SK-N-SH treated with all-trans-retinoic acid at 6 μM for 48 hours (cell line): ENCODE measurements at regions not wholly inside any gene's neighbourhood (a gene's known extent, or its start where the extent isn't known, plus 50 kb on each side); places are given as distances from the start of the nearest gene placed in this dataset.

Experiments used
- ARNTL ChIP-seq: fragments of 450-650 bp; formaldehyde crosslinking; IDR thresholded peaks from 2 replicates; pipeline ENCODE4 v1.5.0; 2020; ENCODE audit warnings: low read depth, mild to moderate bottlenecking, moderate library complexity, borderline replicate concordance
- CREB5 ChIP-seq: fragments of 250-450 bp; sonication (Bioruptor Pico); IDR thresholded peaks from 2 replicates; pipeline ENCODE4 v1.5.1; 2020; ENCODE audit warnings: low read depth, mild to moderate bottlenecking, moderate library complexity
- CSRNP3 ChIP-seq: fragments of 250-450 bp; sonication (Bioruptor Pico); IDR thresholded peaks from 2 replicates; pipeline ENCODE4 v1.5.1; 2021; ENCODE audit warnings: mild to moderate bottlenecking, moderate library complexity
- GLIS3 ChIP-seq: fragments of 250-450 bp; sonication (Bioruptor Pico); IDR thresholded peaks from 2 replicates; pipeline ENCODE4 v1.5.0; 2020; ENCODE audit warnings: mild to moderate bottlenecking, moderate library complexity
- OSR1 ChIP-seq: fragments of 250-450 bp; sonication (Bioruptor Pico); IDR thresholded peaks from 2 replicates; pipeline ENCODE4 v1.8.0; 2022; ENCODE audit warnings: moderate library complexity, mild to moderate bottlenecking, inconsistent platforms
- PATZ1 ChIP-seq: fragments of 250-450 bp; sonication (Bioruptor Pico); IDR thresholded peaks from 2 replicates; pipeline ENCODE4 v1.8.0; 2020; ENCODE audit warnings: mild to moderate bottlenecking, moderate library complexity, borderline replicate concordance
- PPARA ChIP-seq: fragments of 250-450 bp; sonication (Bioruptor Pico); IDR thresholded peaks from 2 replicates; pipeline ENCODE4 v1.5.0; 2020; ENCODE audit warnings: mild to moderate bottlenecking, borderline replicate concordance
- RARB ChIP-seq: fragments of 250-450 bp; sonication (Bioruptor Pico); IDR thresholded peaks from 2 replicates; pipeline ENCODE4 v1.8.0; 2021; ENCODE audit warnings: mild to moderate bottlenecking, moderate library complexity
- TCF4 ChIP-seq: fragments of 250-450 bp; sonication (Bioruptor Pico); IDR thresholded peaks from 2 replicates; pipeline ENCODE4 v1.8.0; 2021; ENCODE audit warnings: mild to moderate bottlenecking, moderate library complexity, borderline replicate concordance
- TSHZ2 ChIP-seq: fragments of 250-450 bp; sonication (Bioruptor Pico); IDR thresholded peaks from 2 replicates; pipeline ENCODE4 v1.5.0; 2020; ENCODE audit warnings: mild to moderate bottlenecking, moderate library complexity
- ZFP3 ChIP-seq: fragments of 250-450 bp; sonication (Bioruptor Pico); IDR thresholded peaks from 2 replicates; pipeline ENCODE4 v1.5.0; 2020; ENCODE audit warnings: mild to moderate bottlenecking, moderate library complexity
- ZFP30 ChIP-seq: fragments of 450-650 bp; formaldehyde crosslinking; IDR thresholded peaks from 2 replicates; pipeline ENCODE4 v1.5.0; 2022; ENCODE audit warnings: mild to moderate bottlenecking, moderate library complexity
- ZNF70 ChIP-seq: fragments of 450-650 bp; formaldehyde crosslinking; IDR thresholded peaks from 2 replicates; pipeline ENCODE4 v1.5.0; 2020; ENCODE audit warnings: mild to moderate bottlenecking, moderate library complexity

- TF ChIP-seq TSHZ2 (CRISPR knock-in tag) (no peak), CREB5 (CRISPR knock-in tag) (no peak), ZFP3 (CRISPR knock-in tag) (no peak), ZFP30 (no peak), ARNTL (CRISPR knock-in tag) (no peak), GLIS3 (CRISPR knock-in tag) (no peak), PPARA (CRISPR knock-in tag) (no peak), CSRNP3 (CRISPR knock-in tag) (no peak), ZNF70 (CRISPR knock-in tag) (no peak), OSR1 (CRISPR knock-in tag) (no peak), PATZ1 (no peak), RARB (CRISPR knock-in tag) (no peak), TCF4 (CRISPR knock-in tag) (no peak)
These were observed 207.7 kb upstream of the CRIM1 start for GRCh38 chr2:36147670-36148390.
